PC-3 (cell line): ENCODE measurements at regions not wholly inside any gene's neighbourhood (a gene's known extent, or its start where the extent isn't known, plus 50 kb on each side); places are given as distances from the start of the nearest gene placed in this dataset.

ENCODE experiments used
- CTCF ChIP-seq: fragments of 300-600 bp; sonication (generic); conservative IDR thresholded peaks from 2 replicates; pipeline ENCODE4 v1.5.1; 2017; ENCODE audit warnings: antibody characterized with exemption, low read depth, mild to moderate bottlenecking, low read length
- EZH2phosphoT487 ChIP-seq: fragments of 300-600 bp; sonication (generic); IDR thresholded peaks from 2 replicates; pipeline ENCODE4 v1.6.1; 2018; ENCODE audit warnings: mild to moderate bottlenecking, antibody characterized with exemption, low read length, borderline replicate concordance

GRCh38 chr3:156762631-156763185 lies 63.4 kb upstream of the LEKR1 start:
- TF ChIP-seq CTCF (no peak), EZH2phosphoT487 (no peak)
